ENCODE measurements at regions not wholly inside any gene's neighbourhood (a gene's known extent, or its start where the extent isn't known, plus 50 kb on each side); places are given as distances from the start of the nearest gene placed in this dataset.
A peak's percentile ranks its signal among the peaks of the same experiment; 100 is the strongest.

GRCh38 chr4:77220828-77221613, 64.0 kb downstream of the CCNG2 start:
- H3K36me3 ChIP-seq (ENCODE audit: control insufficient read depth, insufficient read depth, low read length) = no peaks in the 10 kb centered on the region
- H3K4me3 ChIP-seq (ENCODE audit: low read length) = no peak overlapping the region
- 75% methylated on average over 6 of the region's 7 CpGs for WGBS (ENCODE audit: insufficient coverage)
- peaks cover 17% of the 10 kb centered on the region for H3K4me1 ChIP-seq (ENCODE audit: control insufficient read depth, insufficient read depth, low read length)
- peak overlapping the region; percentile 44 for H3K27ac ChIP-seq (ENCODE audit: low read length)
- peak; percentile 45 for DNase-seq
- H3K27me3 ChIP-seq (ENCODE audit: control insufficient read depth, insufficient read depth, low read length) = no peaks in the 10 kb centered on the region
- H3K9me3 ChIP-seq (replicated peaks; ENCODE audit: control insufficient read depth, low read depth, low read length) = no peaks in the 10 kb centered on the region

GRCh38 chr4:77225022-77225421, 68.0 kb downstream of the CCNG2 start:
- DNase-seq = peak; percentile 32
- 20% methylated on average over 1 of the region's 2 CpGs for WGBS (ENCODE audit: insufficient coverage)
- Histone ChIP-seq H3K27me3 (ENCODE audit: control insufficient read depth, insufficient read depth, low read length) (no peaks in the 10 kb centered on the region), H3K4me3 (ENCODE audit: low read length) (no peak overlapping the region), H3K36me3 (ENCODE audit: control insufficient read depth, insufficient read depth, low read length) (no peaks in the 10 kb centered on the region), H3K4me1 (ENCODE audit: control insufficient read depth, insufficient read depth, low read length) (peaks cover 14% of the 10 kb centered on the region), H3K9me3 (replicated peaks; ENCODE audit: control insufficient read depth, low read depth, low read length) (peaks cover 9% of the 10 kb centered on the region), H3K27ac (ENCODE audit: low read length) (peak overlapping the region; percentile 17)

GRCh38 chr4:77226939-77227705, 70.1 kb downstream of the CCNG2 start:
- Histone ChIP-seq H3K36me3 (ENCODE audit: control insufficient read depth, insufficient read depth, low read length) (no peaks in the 10 kb centered on the region), H3K4me3 (ENCODE audit: low read length) (no peak overlapping the region), H3K27me3 (ENCODE audit: control insufficient read depth, insufficient read depth, low read length) (no peaks in the 10 kb centered on the region), H3K9me3 (replicated peaks; ENCODE audit: control insufficient read depth, low read depth, low read length) (peaks cover 9% of the 10 kb centered on the region), H3K4me1 (ENCODE audit: control insufficient read depth, insufficient read depth, low read length) (peaks cover 10% of the 10 kb centered on the region), H3K27ac (ENCODE audit: low read length) (no peak overlapping the region)
- DNase-seq = no peak
- 82% methylated on average over 2 of the region's 2 CpGs for WGBS (ENCODE audit: insufficient coverage)

- Histone ChIP-seq H3K4me3 (ENCODE audit: low read length) (no peak overlapping the region), H3K27ac (ENCODE audit: low read length) (no peak overlapping the region), H3K9me3 (replicated peaks; ENCODE audit: control insufficient read depth, low read depth, low read length) (peaks cover 9% of the 10 kb centered on the region), H3K4me1 (ENCODE audit: control insufficient read depth, insufficient read depth, low read length) (peaks cover 9% of the 10 kb centered on the region), H3K27me3 (ENCODE audit: control insufficient read depth, insufficient read depth, low read length) (no peaks in the 10 kb centered on the region), H3K36me3 (ENCODE audit: control insufficient read depth, insufficient read depth, low read length) (no peaks in the 10 kb centered on the region)
- DNase-seq = no peak
- WGBS (ENCODE audit: insufficient coverage) = 72% methylated on average over 2 of the region's 2 CpGs
Observed at GRCh38 chr4:77229433-77229832, 72.4 kb downstream of the CCNG2 start.

GRCh38 chr4:77232653-77233052, 75.6 kb downstream of the CCNG2 start:
- Histone ChIP-seq H3K27ac (ENCODE audit: low read length) (no peak overlapping the region), H3K9me3 (replicated peaks; ENCODE audit: control insufficient read depth, low read depth, low read length) (peaks cover 3% of the 10 kb centered on the region), H3K4me1 (ENCODE audit: control insufficient read depth, insufficient read depth, low read length) (no peaks in the 10 kb centered on the region), H3K36me3 (ENCODE audit: control insufficient read depth, insufficient read depth, low read length) (no peaks in the 10 kb centered on the region), H3K4me3 (ENCODE audit: low read length) (no peak overlapping the region), H3K27me3 (ENCODE audit: control insufficient read depth, insufficient read depth, low read length) (peaks cover 3% of the 10 kb centered on the region)
- DNase-seq = no peak
- 40% methylated on average over 2 of the region's 4 CpGs for WGBS (ENCODE audit: insufficient coverage)

GRCh38 chr4:77235289-77235854, 78.4 kb downstream of the CCNG2 start:
- no peaks in the 10 kb centered on the region for H3K4me1 ChIP-seq (ENCODE audit: control insufficient read depth, insufficient read depth, low read length)
- DNase-seq = no peak
- no peaks in the 10 kb centered on the region for H3K9me3 ChIP-seq (replicated peaks; ENCODE audit: control insufficient read depth, low read depth, low read length)
- 100% methylated on average over 2 of the region's 2 CpGs for WGBS (ENCODE audit: insufficient coverage)
- H3K36me3 ChIP-seq (ENCODE audit: control insufficient read depth, insufficient read depth, low read length) = no peaks in the 10 kb centered on the region
- H3K4me3 ChIP-seq (ENCODE audit: low read length) = no peak overlapping the region
- H3K27me3 ChIP-seq (ENCODE audit: control insufficient read depth, insufficient read depth, low read length) = peaks cover 6% of the 10 kb centered on the region
- H3K27ac ChIP-seq (ENCODE audit: low read length) = no peak overlapping the region

GRCh38 chr4:77236806-77237205, 79.8 kb downstream of the CCNG2 start:
- H3K27me3 ChIP-seq (ENCODE audit: control insufficient read depth, insufficient read depth, low read length) = peaks cover 7% of the 10 kb centered on the region
- no peaks in the 10 kb centered on the region for H3K36me3 ChIP-seq (ENCODE audit: control insufficient read depth, insufficient read depth, low read length)
- DNase-seq = no peak
- no peaks in the 10 kb centered on the region for H3K4me1 ChIP-seq (ENCODE audit: control insufficient read depth, insufficient read depth, low read length)
- H3K4me3 ChIP-seq (ENCODE audit: low read length) = no peak overlapping the region
- WGBS (ENCODE audit: insufficient coverage) = 80% methylated on average over 1 of the region's 3 CpGs
- no peaks in the 10 kb centered on the region for H3K9me3 ChIP-seq (replicated peaks; ENCODE audit: control insufficient read depth, low read depth, low read length)
- H3K27ac ChIP-seq (ENCODE audit: low read length) = no peak overlapping the region

- WGBS (ENCODE audit: insufficient coverage) = 31% methylated on average over 10 of the region's 10 CpGs
- Histone ChIP-seq H3K4me1 (ENCODE audit: control insufficient read depth, insufficient read depth, low read length) (no peaks in the 10 kb centered on the region), H3K4me3 (ENCODE audit: low read length) (no peak overlapping the region), H3K27me3 (ENCODE audit: control insufficient read depth, insufficient read depth, low read length) (peaks cover 7% of the 10 kb centered on the region), H3K36me3 (ENCODE audit: control insufficient read depth, insufficient read depth, low read length) (no peaks in the 10 kb centered on the region), H3K9me3 (replicated peaks; ENCODE audit: control insufficient read depth, low read depth, low read length) (no peaks in the 10 kb centered on the region), H3K27ac (ENCODE audit: low read length) (no peak overlapping the region)
- DNase-seq = peak; percentile 42
Observed at GRCh38 chr4:77240469-77241066, 83.6 kb downstream of the CCNG2 start.

- DNase-seq = no peak
- H3K9me3 ChIP-seq (replicated peaks; ENCODE audit: control insufficient read depth, low read depth, low read length) = no peaks in the 10 kb centered on the region
- H3K4me3 ChIP-seq (ENCODE audit: low read length) = no peak overlapping the region
- WGBS (ENCODE audit: insufficient coverage) = 72% methylated on average over 4 of the region's 4 CpGs
- H3K27me3 ChIP-seq (ENCODE audit: control insufficient read depth, insufficient read depth, low read length) = no peaks in the 10 kb centered on the region
- H3K27ac ChIP-seq (ENCODE audit: low read length) = no peak overlapping the region
- H3K36me3 ChIP-seq (ENCODE audit: control insufficient read depth, insufficient read depth, low read length) = no peaks in the 10 kb centered on the region
- H3K4me1 ChIP-seq (ENCODE audit: control insufficient read depth, insufficient read depth, low read length) = no peaks in the 10 kb centered on the region
Observed at GRCh38 chr4:77248805-77249204, 91.8 kb downstream of the CCNG2 start.

GRCh38 chr4:77251751-77252150, 94.7 kb downstream of the CCNG2 start:
- Histone ChIP-seq H3K36me3 (ENCODE audit: control insufficient read depth, insufficient read depth, low read length) (no peaks in the 10 kb centered on the region), H3K9me3 (replicated peaks; ENCODE audit: control insufficient read depth, low read depth, low read length) (no peaks in the 10 kb centered on the region), H3K27ac (ENCODE audit: low read length) (no peak overlapping the region), H3K4me3 (ENCODE audit: low read length) (no peak overlapping the region), H3K4me1 (ENCODE audit: control insufficient read depth, insufficient read depth, low read length) (no peaks in the 10 kb centered on the region), H3K27me3 (ENCODE audit: control insufficient read depth, insufficient read depth, low read length) (no peaks in the 10 kb centered on the region)
- WGBS (ENCODE audit: insufficient coverage) = no CpG with 5 or more reads among the region's 3 CpGs
- no peak for DNase-seq

All from muscle of leg (tissue), 3 donors.